ENCODE measurements at regions not wholly inside any gene's neighbourhood (a gene's known extent, or its start where the extent isn't known, plus 50 kb on each side); places are given as distances from the start of the nearest gene placed in this dataset.
"Not testable (repeated sequence)": the region's sequence is repeated elsewhere in the genome, so short reads cannot be mapped to it uniquely, and the experiment has no call there.

DNA sequence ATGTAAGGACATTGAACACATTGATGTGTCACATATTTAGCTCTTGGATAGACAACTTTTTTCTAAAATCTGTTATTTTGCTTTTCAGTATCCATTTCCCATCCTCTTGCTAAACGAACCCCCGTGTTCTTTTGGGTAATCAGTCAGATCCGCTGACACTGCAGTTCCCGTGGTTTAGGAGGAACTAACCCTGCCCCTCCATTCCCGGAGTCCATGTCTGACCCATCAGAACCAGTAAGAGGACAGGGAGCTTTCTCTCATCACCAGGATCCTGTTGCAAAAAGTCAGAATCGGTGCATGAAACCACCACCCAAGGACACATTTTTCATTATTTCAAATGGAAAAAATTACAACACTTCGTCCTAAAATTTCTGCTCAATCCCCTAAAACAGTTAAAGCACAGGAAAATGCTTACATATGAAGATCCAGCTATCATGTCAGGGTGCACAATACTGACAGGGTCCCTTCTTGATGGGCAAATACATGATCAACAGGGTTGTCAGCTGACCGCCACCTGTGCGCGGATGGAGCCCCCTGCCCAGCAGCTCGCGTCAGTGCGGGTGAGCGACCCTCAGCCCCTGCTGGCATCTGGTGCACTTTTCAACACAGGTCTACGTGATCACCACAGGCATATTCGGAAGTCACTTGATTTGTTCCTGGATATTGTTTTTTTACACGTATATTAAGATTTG, 276.8 kb downstream of the ADGRD1 start:
- DNase-seq: no peak

DNA sequence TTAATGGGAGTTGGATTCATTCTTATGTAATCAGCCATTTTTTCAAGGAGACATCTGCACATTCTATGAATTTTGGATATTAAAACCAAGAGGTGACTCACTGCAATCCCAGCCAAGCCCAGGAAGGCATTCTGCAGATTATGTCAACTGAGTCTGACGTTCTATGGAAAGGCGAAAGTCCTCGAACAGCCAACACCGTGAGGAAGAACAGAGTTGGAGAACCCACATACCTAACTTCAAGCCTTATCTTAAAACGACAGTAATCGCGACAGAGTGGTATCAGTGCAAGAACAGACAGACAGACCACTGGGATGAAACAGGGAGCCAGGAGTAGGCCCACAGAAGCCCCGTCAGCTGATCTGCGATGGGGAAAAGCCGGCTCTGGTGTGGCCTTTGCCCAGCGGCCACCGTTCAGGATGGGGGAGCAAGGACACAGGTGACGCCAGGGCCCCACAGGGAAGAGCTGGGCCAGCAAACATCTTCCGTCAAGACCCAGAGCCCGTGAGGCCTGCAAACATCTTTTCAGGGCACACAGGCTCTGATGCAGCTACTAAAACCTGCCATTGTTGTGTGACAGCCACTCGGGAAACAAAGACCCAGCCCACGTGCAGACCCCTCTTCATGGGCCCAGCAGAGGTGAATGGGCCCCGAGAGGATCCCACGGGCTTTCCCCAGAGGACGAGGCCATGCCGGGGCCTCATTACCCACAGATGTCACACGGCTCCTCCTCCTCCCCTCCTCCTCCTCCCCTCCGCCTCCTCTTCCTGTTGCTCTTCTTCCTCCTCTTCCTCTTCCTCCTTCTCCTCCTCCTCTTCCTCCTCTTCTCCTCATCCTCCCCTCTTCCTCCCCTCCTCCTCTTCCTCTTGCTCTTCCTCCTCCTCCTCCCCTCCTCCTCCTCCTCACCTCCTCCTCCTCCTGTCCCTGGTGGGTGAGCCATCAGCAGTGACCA, 277.6 kb downstream of the ADGRD1 start:
- no peak for DNase-seq

GRCh38 chr12:131232036-131232435, 278.3 kb downstream of the ADGRD1 start:
- DNase-seq: no peak

DNA sequence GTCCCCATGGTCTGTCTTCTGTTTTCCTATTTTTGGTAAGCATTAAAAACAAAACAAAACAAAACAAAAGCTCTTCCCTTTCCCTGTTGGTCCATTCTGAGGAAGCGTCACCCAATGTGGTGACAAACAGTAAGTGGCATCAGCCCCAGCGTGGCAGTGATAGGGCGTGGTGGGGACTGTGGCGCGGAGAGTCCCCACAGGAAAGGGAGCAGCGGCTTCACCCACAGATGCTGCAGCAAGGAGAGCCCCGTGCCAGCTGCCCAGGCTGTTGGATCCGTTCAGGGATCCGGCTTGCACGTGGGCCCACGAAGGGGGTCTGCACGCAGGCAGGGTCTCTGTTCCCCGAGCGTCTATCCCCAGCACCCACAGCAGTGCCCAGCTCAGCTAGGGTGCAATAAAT, 279.2 kb downstream of the ADGRD1 start:
- DNase-seq: not testable (repeated sequence)

GRCh38 chr12:131233850-131234789, 280.4 kb downstream of the ADGRD1 start:
- DNase-seq: not testable (repeated sequence)

DNA sequence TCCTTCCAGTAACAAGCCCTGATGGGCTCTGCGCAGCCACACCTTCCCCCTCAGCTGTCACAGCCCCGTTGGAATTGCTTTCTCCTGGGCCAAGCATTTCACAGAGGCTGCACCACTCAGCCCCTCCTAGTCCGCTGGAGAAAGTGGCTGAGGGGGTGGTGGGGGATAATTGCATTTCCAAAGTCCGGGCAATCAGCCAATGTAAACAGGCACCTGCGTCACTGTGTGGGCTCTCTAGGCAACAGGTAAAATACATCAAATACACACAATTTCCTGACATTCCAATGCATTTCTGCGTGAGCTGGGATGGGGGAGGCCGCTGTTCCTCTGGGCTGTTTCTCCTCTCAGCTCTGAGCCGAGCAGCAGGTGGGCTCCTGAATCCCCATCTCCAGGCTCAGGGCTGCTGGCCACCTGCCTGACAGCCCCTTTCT, 281.1 kb downstream of the ADGRD1 start:
- DNase-seq: not testable (repeated sequence)

- no peak for DNase-seq
Observed at GRCh38 chr12:131235871-131236271, 282.2 kb downstream of the ADGRD1 start.

DNA sequence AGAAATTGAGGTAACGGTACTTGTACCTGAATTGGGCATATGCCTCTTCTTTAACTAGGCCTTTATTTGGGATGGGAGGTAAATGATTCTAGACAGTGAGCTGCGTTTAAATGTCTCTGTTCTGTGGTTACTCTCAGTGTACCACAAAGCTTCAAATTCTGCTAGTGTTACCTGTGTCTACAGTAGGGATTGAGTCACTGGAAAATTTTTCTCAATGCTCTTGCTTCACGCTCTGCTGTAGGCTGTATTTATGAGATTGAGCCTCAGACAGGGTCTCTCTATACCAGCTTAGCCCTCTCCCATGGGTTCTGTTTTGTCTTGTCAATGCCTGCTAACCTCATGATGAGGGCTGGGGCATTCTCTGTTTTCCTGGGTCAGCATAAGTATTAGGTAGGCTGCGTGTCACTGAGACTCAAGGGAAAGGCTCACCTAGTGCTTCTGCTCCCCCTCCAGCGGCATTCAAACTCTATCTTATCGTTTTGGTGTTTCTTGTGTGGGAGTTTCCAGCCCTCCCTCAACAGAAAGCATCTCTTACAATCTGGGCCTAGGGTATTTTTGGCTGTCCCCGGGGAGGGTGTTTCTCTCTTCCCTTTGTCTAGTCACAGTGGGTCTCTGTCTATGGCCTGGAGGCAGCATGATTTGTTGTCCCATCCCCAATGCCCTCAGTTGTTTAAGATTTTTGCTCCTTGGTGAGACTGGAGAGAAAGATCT, 285.8 kb downstream of the ADGRD1 start:
- no peak for DNase-seq

GRCh38 chr12:131241517-131241916, 287.8 kb downstream of the ADGRD1 start:
- no peak for DNase-seq

GRCh38 chr12:131242741-131243496, 289.2 kb downstream of the ADGRD1 start:
- no peak for DNase-seq

- DNase-seq: not testable (repeated sequence)
Observed at GRCh38 chr12:131244157-131244688, 290.5 kb downstream of the ADGRD1 start.

DNA sequence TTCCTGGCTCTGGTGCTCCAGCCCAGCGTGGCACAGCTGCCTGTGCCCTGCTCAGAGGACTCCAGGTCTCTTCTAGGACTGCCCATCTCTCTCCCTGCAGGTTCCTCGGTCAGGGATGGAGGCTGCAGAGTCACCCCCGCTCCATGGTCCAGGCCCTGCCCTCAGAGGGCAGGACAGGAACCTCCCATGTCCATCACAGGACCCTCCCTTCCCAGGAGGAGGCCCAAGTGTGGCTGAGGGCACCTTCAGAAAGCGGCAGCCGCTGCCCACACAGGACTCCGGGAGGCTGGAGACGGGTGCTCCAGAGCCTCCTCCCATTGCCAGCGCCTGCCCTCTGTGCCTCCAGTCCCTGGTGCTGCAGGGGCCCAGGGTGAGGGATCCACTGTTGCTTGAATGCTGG, 291.5 kb downstream of the ADGRD1 start:
- not testable (repeated sequence) for DNase-seq

- no peak for DNase-seq
Observed at GRCh38 chr12:131245564-131246355, 292.1 kb downstream of the ADGRD1 start.

- DNase-seq: not testable (repeated sequence)
Observed at GRCh38 chr12:131247026-131247725, 293.5 kb downstream of the ADGRD1 start.

DNA sequence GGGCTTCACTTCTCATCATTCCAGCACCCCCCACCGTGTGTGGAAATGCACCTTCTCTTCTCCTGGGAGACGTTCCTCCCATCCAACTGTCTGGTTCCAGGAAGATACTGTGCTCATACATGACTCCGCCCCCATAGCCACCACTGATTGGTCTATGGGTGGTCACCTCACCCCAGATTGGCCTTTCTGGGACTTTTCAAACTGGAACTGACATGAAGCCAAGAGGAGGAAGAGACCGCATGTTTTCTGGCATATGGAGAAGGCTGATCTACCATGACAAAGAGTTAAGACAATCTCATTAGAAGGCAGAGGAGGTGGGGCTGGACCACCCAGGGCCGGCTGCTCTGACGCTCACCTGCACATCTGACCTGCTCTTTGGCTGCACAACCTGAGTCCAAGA, 294.2 kb downstream of the ADGRD1 start:
- DNase-seq: not testable (repeated sequence)

- no peak for DNase-seq
Observed at GRCh38 chr12:131249246-131250027, 295.7 kb downstream of the ADGRD1 start.

GRCh38 chr12:131250028-131250950, 296.6 kb downstream of the ADGRD1 start:
- DNase-seq: no peak

DNA sequence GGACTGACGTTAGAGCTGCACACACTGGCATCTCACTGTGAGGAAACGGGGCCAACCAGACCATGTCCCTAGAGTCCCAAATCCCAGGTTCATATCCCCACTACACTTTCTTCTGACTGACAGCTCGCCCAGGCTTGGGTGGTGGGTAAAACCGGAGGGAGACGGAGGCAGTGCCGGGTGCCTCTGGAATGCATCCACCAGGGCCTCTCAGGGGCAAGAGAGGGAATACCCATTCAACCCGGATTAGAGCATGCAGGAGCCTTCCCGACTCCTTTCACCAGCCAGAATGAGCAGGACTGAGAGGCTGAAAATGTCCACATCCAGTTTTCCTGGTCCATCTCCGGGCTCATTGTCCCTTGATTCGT, 297.2 kb downstream of the ADGRD1 start:
- no peak for DNase-seq
